ENCODE measurements at regions not wholly inside any gene's neighbourhood (a gene's known extent, or its start where the extent isn't known, plus 50 kb on each side); places are given as distances from the start of the nearest gene placed in this dataset.

DNA sequence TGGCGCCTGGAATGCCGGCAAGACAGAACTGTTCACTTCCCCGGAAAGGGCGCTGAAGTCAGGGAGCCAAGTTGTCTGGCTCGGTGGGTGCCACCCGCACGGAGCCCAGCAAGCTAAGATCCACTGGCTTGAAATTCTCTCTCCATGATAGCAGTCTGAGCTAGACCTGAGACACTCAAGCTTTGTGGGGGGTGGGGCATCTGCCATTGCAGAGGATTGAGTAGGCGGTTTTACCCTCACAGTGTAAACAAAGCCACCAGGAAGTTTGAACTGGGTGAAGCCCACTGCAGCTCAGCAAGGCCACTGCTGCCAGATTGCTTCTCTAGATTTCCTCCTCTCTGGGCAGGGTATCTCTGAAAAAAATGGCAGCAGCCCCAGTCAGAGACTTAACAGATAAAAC lies 277.4 kb downstream of the SLCO4C1 start:
- TF ChIP-seq, protein P1, sequence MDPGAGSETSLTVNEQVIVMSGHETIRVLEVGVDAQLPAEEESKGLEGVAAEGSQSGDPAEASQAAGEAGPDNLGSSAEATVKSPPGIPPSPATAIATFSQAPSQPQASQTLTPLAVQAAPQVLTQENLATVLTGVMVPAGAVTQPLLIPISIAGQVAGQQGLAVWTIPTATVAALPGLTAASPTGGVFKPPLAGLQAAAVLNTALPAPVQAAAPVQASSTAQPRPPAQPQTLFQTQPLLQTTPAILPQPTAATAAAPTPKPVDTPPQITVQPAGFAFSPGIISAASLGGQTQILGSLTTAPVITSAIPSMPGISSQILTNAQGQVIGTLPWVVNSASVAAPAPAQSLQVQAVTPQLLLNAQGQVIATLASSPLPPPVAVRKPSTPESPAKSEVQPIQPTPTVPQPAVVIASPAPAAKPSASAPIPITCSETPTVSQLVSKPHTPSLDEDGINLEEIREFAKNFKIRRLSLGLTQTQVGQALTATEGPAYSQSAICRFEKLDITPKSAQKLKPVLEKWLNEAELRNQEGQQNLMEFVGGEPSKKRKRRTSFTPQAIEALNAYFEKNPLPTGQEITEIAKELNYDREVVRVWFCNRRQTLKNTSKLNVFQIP (CRISPR knock-in tag; IDR thresholded peaks at IDR 0.05; ENCODE audit: borderline replicate concordance, low read depth): no peak
- no peak for TF ChIP-seq ISL1 (CRISPR knock-in tag; IDR thresholded peaks at IDR 0.05)
- TF ChIP-seq ZFP30 (CRISPR knock-in tag; IDR thresholded peaks at IDR 0.05): no peak
- no peak for TF ChIP-seq ZNF70 (CRISPR knock-in tag; IDR thresholded peaks at IDR 0.05)
- no peak for TF ChIP-seq GLIS3 (CRISPR knock-in tag; IDR thresholded peaks at IDR 0.05)
- TF ChIP-seq ESRRG (CRISPR knock-in tag; IDR thresholded peaks at IDR 0.05): no peak
- TF ChIP-seq, protein P2, sequence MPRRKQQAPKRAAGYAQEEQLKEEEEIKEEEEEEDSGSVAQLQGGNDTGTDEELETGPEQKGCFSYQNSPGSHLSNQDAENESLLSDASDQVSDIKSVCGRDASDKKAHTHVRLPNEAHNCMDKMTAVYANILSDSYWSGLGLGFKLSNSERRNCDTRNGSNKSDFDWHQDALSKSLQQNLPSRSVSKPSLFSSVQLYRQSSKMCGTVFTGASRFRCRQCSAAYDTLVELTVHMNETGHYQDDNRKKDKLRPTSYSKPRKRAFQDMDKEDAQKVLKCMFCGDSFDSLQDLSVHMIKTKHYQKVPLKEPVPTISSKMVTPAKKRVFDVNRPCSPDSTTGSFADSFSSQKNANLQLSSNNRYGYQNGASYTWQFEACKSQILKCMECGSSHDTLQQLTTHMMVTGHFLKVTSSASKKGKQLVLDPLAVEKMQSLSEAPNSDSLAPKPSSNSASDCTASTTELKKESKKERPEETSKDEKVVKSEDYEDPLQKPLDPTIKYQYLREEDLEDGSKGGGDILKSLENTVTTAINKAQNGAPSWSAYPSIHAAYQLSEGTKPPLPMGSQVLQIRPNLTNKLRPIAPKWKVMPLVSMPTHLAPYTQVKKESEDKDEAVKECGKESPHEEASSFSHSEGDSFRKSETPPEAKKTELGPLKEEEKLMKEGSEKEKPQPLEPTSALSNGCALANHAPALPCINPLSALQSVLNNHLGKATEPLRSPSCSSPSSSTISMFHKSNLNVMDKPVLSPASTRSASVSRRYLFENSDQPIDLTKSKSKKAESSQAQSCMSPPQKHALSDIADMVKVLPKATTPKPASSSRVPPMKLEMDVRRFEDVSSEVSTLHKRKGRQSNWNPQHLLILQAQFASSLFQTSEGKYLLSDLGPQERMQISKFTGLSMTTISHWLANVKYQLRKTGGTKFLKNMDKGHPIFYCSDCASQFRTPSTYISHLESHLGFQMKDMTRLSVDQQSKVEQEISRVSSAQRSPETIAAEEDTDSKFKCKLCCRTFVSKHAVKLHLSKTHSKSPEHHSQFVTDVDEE (CRISPR knock-in tag; IDR thresholded peaks at IDR 0.05): no peak
- TF ChIP-seq CSDC2 (CRISPR knock-in tag; IDR thresholded peaks at IDR 0.05): no peak
- TF ChIP-seq, protein P3, sequence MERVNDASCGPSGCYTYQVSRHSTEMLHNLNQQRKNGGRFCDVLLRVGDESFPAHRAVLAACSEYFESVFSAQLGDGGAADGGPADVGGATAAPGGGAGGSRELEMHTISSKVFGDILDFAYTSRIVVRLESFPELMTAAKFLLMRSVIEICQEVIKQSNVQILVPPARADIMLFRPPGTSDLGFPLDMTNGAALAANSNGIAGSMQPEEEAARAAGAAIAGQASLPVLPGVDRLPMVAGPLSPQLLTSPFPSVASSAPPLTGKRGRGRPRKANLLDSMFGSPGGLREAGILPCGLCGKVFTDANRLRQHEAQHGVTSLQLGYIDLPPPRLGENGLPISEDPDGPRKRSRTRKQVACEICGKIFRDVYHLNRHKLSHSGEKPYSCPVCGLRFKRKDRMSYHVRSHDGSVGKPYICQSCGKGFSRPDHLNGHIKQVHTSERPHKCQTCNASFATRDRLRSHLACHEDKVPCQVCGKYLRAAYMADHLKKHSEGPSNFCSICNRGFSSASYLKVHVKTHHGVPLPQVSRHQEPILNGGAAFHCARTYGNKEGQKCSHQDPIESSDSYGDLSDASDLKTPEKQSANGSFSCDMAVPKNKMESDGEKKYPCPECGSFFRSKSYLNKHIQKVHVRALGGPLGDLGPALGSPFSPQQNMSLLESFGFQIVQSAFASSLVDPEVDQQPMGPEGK (CRISPR knock-in tag; IDR thresholded peaks at IDR 0.05; ENCODE audit: borderline replicate concordance): no peak
- TF ChIP-seq ZNF8 (CRISPR knock-in tag; IDR thresholded peaks at IDR 0.05): no peak
- TF ChIP-seq ZC3H10 (CRISPR knock-in tag; IDR thresholded peaks at IDR 0.05): no peak
- no peak for TF ChIP-seq ARNTL (CRISPR knock-in tag; IDR thresholded peaks at IDR 0.05; ENCODE audit: borderline replicate concordance, low read depth)
- TF ChIP-seq, protein P4, sequence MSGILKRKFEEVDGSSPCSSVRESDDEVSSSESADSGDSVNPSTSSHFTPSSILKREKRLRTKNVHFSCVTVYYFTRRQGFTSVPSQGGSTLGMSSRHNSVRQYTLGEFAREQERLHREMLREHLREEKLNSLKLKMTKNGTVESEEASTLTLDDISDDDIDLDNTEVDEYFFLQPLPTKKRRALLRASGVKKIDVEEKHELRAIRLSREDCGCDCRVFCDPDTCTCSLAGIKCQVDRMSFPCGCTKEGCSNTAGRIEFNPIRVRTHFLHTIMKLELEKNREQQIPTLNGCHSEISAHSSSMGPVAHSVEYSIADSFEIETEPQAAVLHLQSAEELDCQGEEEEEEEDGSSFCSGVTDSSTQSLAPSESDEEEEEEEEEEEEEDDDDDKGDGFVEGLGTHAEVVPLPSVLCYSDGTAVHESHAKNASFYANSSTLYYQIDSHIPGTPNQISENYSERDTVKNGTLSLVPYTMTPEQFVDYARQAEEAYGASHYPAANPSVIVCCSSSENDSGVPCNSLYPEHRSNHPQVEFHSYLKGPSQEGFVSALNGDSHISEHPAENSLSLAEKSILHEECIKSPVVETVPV (CRISPR knock-in tag; IDR thresholded peaks at IDR 0.05): no peak
- no peak for TF ChIP-seq PPARA (CRISPR knock-in tag; IDR thresholded peaks at IDR 0.05; ENCODE audit: borderline replicate concordance)
- no peak for TF ChIP-seq BACH2 (CRISPR knock-in tag; IDR thresholded peaks at IDR 0.05; ENCODE audit: borderline replicate concordance)
- no peak for TF ChIP-seq SNAI2 (CRISPR knock-in tag; IDR thresholded peaks at IDR 0.05)
- TF ChIP-seq, protein P5, sequence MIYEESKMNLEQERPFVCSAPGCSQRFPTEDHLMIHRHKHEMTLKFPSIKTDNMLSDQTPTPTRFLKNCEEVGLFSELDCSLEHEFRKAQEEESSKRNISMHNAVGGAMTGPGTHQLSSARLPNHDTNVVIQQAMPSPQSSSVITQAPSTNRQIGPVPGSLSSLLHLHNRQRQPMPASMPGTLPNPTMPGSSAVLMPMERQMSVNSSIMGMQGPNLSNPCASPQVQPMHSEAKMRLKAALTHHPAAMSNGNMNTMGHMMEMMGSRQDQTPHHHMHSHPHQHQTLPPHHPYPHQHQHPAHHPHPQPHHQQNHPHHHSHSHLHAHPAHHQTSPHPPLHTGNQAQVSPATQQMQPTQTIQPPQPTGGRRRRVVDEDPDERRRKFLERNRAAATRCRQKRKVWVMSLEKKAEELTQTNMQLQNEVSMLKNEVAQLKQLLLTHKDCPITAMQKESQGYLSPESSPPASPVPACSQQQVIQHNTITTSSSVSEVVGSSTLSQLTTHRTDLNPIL (CRISPR knock-in tag; IDR thresholded peaks at IDR 0.05; ENCODE audit: low read depth): no peak
- TF ChIP-seq ZNF565 (CRISPR knock-in tag; conservative IDR thresholded peaks at IDR 0.05; ENCODE audit: low read depth): no peak
- no peak for ATAC-seq

DNA sequence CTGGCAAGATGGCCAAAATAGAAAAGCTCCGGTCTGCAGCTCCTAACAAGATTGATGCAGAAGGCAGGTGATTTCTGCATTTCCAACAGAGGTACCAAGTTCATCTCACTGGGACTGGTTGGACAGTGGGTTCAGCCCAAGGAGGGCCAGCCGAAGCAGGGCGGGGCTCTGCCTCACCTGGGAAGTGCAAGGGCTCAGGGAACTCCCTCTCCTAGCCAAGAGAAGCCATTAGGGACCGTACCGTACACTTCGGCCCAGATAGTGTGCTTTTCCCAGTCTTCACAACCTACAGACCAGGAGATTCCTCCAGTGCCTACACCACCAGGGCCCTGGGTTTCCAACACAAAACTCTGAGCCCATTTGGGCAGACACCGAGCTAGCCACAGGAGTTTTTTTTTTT lies 277.8 kb downstream of the SLCO4C1 start:
- ATAC-seq: no peak
- TF ChIP-seq TOX (CRISPR knock-in tag; IDR thresholded peaks at IDR 0.05; ENCODE audit: borderline replicate concordance) (no peak), ZC3H10 (CRISPR knock-in tag; IDR thresholded peaks at IDR 0.05) (no peak), ZFP3 (CRISPR knock-in tag; IDR thresholded peaks at IDR 0.05) (no peak), RARB (CRISPR knock-in tag; IDR thresholded peaks at IDR 0.05) (no peak), PPARA (CRISPR knock-in tag; IDR thresholded peaks at IDR 0.05; ENCODE audit: borderline replicate concordance) (no peak), SNAI2 (CRISPR knock-in tag; IDR thresholded peaks at IDR 0.05) (no peak), ZNF565 (CRISPR knock-in tag; conservative IDR thresholded peaks at IDR 0.05; ENCODE audit: low read depth) (no peak), CSDC2 (CRISPR knock-in tag; IDR thresholded peaks at IDR 0.05) (no peak), OSR1 (CRISPR knock-in tag; IDR thresholded peaks at IDR 0.05) (no peak), ISL1 (CRISPR knock-in tag; IDR thresholded peaks at IDR 0.05) (no peak), TCF4 (CRISPR knock-in tag; IDR thresholded peaks at IDR 0.05; ENCODE audit: borderline replicate concordance) (no peak), ZNF8 (CRISPR knock-in tag; IDR thresholded peaks at IDR 0.05) (no peak)
- TF ChIP-seq, protein P4 (CRISPR knock-in tag; IDR thresholded peaks at IDR 0.05): no peak
- TF ChIP-seq, protein P2 (CRISPR knock-in tag; IDR thresholded peaks at IDR 0.05): no peak
- TF ChIP-seq, protein P5 (CRISPR knock-in tag; IDR thresholded peaks at IDR 0.05; ENCODE audit: low read depth): no peak
